ENCODE measurements at regions not wholly inside any gene's neighbourhood (a gene's known extent, or its start where the extent isn't known, plus 50 kb on each side); places are given as distances from the start of the nearest gene placed in this dataset.
"Not testable (repeated sequence)": the region's sequence is repeated elsewhere in the genome, so short reads cannot be mapped to it uniquely, and the experiment has no call there.

DNA sequence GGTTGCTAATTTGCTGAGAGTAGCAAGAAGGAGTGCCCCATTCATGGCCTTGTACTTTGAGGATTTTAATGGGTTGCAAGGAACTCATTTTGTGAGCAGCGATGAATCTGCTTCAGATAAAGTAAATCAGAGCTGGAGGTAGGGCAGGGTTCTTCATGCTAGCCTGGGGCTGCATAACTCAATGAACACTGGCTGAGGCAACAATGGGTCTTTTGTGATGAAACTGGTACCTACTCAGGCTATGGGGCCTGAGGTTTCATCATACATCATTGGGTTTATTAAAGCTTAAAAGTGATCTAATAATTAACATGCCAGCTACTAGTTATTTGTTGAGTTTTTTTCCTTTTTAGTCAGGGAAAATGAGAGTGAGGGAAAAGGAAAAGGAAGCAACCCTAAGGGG, 106.9 kb downstream of the FAM50B start:
- no peak for DNase-seq (ENCODE audit: low spot score)
- Mint-ChIP-seq H3K27me3 (ENCODE audit: low read depth) (peaks cover 13% of the 10 kb centered on the region), H3K4me3 (ENCODE audit: low read depth) (no peak overlapping the region), H3K4me1 (ENCODE audit: low read depth) (no peaks in the 10 kb centered on the region), H3K27ac (no peak overlapping the region), H3K9me3 (peaks cover 8% of the 10 kb centered on the region), H3K36me3 (ENCODE audit: low read depth) (no peaks in the 10 kb centered on the region)
- intact Hi-C loops (cut with micrococcal nuclease) = no loop called here

- intact Hi-C loops (cut with micrococcal nuclease) = no loop called here
- Mint-ChIP-seq H3K27ac (no peak overlapping the region), H3K4me1 (ENCODE audit: low read depth) (no peaks in the 10 kb centered on the region), H3K27me3 (ENCODE audit: low read depth) (peaks cover 10% of the 10 kb centered on the region), H3K4me3 (ENCODE audit: low read depth) (no peak overlapping the region), H3K36me3 (ENCODE audit: low read depth) (no peaks in the 10 kb centered on the region), H3K9me3 (peaks cover 8% of the 10 kb centered on the region)
- no peak for DNase-seq (ENCODE audit: low spot score)
Measured at GRCh38 chr6:3957321-3957720, 108.1 kb downstream of the FAM50B start.

DNA sequence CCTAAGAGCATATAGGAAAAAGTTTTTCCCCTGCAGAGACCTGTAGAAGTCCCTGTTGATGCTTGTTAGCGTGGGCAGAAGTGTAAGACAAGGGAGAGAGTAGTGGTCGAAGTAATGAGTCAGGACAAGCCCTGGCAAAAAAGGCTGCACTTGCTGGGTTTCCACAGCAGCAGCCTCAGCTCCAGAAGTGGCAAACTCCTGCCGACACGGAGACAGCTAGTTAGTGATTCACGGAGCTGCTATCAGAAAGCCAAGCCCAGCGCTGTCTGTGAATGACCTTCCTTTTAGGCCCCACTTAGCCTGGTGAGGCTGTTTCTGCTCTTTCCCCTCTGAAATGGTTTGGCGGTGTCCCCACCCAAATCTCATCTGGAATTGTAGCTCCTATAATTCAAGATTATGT, 109.1 kb downstream of the FAM50B start:
- H3K27ac Mint-ChIP-seq = no peak overlapping the region
- intact Hi-C loops (cut with micrococcal nuclease) = no loop called here
- no peak for DNase-seq (ENCODE audit: low spot score)
- H3K36me3 Mint-ChIP-seq (ENCODE audit: low read depth) = no peaks in the 10 kb centered on the region
- no peak overlapping the region for H3K4me3 Mint-ChIP-seq (ENCODE audit: low read depth)
- peaks cover 13% of the 10 kb centered on the region for H3K27me3 Mint-ChIP-seq (ENCODE audit: low read depth)
- no peaks in the 10 kb centered on the region for H3K4me1 Mint-ChIP-seq (ENCODE audit: low read depth)
- H3K9me3 Mint-ChIP-seq = peaks cover 8% of the 10 kb centered on the region

DNA sequence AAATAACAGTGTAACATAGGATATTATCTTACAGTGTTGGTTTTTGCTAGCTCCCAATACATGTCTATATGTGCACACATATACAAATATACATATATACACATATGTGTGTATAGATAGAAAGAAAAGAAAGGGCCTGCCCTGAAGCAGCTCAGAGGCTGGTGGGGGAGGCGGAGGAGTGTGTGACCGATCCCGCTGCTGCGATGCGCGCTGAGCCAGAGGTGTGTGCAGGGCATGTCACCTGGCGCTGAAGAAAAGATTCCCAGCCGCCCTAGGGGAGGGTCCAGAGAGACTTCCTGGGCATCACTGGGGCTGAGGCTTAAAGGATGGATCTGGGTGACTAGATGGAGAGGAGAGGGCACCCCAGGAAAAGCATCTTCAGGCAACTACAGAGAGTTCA, 110.2 kb downstream of the FAM50B start:
- Mint-ChIP-seq H3K9me3 (peaks cover 8% of the 10 kb centered on the region), H3K4me1 (ENCODE audit: low read depth) (no peaks in the 10 kb centered on the region), H3K27ac (no peak overlapping the region), H3K36me3 (ENCODE audit: low read depth) (no peaks in the 10 kb centered on the region), H3K27me3 (ENCODE audit: low read depth) (peaks cover 17% of the 10 kb centered on the region), H3K4me3 (ENCODE audit: low read depth) (no peak overlapping the region)
- intact Hi-C loops (cut with micrococcal nuclease) = no loop called here
- DNase-seq (ENCODE audit: low spot score) = no peak

DNA sequence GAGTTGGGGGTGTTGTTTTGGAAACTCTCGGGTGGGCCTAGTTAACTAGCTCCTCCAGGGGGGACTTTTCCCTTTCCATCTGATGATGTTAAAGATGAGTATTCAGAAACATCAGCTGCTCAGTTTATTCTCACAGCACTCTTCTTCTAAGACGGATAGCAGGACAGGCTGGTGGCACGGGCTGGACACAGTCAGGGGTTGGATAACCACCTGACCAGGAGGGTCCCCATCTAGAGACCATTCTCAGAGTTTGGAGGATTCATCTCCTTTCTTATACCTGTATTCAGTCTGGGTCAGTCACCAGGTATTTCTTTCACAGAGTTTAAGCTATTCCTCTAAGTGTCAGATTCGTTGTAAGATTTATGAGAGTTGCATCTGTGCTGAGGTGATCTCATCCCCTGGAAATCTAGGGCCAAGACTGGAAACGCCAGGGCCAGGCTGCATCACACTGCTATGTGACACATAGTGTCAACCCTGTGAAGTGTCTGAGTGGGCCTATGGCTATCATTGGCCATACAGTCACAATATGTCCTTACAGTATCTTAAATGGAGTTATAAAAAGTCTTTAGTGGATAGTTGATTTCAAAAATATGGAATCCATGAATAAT, 111.7 kb downstream of the FAM50B start:
- no peak overlapping the region for H3K27ac Mint-ChIP-seq
- intact Hi-C loops (cut with micrococcal nuclease) = no loop called here
- H3K4me3 Mint-ChIP-seq (ENCODE audit: low read depth) = no peak overlapping the region
- no peaks in the 10 kb centered on the region for H3K36me3 Mint-ChIP-seq (ENCODE audit: low read depth)
- peaks cover 15% of the 10 kb centered on the region for H3K27me3 Mint-ChIP-seq (ENCODE audit: low read depth)
- DNase-seq (ENCODE audit: low spot score) = no peak
- no peaks in the 10 kb centered on the region for H3K4me1 Mint-ChIP-seq (ENCODE audit: low read depth)
- peaks cover 8% of the 10 kb centered on the region for H3K9me3 Mint-ChIP-seq

- Mint-ChIP-seq H3K4me3 (ENCODE audit: low read depth) (no peak overlapping the region), H3K27me3 (ENCODE audit: low read depth) (peaks cover 15% of the 10 kb centered on the region), H3K27ac (no peak overlapping the region), H3K4me1 (ENCODE audit: low read depth) (no peaks in the 10 kb centered on the region), H3K36me3 (ENCODE audit: low read depth) (no peaks in the 10 kb centered on the region), H3K9me3 (peaks cover 8% of the 10 kb centered on the region)
- DNase-seq (ENCODE audit: low spot score) = no peak
- intact Hi-C loops (cut with micrococcal nuclease) = no loop called here
Measured at GRCh38 chr6:3961581-3962215, 112.5 kb downstream of the FAM50B start.

- Mint-ChIP-seq H3K27me3 (ENCODE audit: low read depth) (peaks cover 15% of the 10 kb centered on the region), H3K4me3 (ENCODE audit: low read depth) (no peak overlapping the region), H3K27ac (no peak overlapping the region), H3K4me1 (ENCODE audit: low read depth) (no peaks in the 10 kb centered on the region), H3K9me3 (peaks cover 6% of the 10 kb centered on the region), H3K36me3 (ENCODE audit: low read depth) (no peaks in the 10 kb centered on the region)
- intact Hi-C loops (cut with micrococcal nuclease) = no loop called here
- no peak for DNase-seq (ENCODE audit: low spot score)
Measured at GRCh38 chr6:3962291-3963280, 113.4 kb downstream of the FAM50B start.

GRCh38 chr6:3963426-3963825, 114.3 kb downstream of the FAM50B start:
- Mint-ChIP-seq H3K4me3 (ENCODE audit: low read depth) (no peak overlapping the region), H3K27ac (no peak overlapping the region), H3K36me3 (ENCODE audit: low read depth) (no peaks in the 10 kb centered on the region), H3K9me3 (no peaks in the 10 kb centered on the region), H3K27me3 (ENCODE audit: low read depth) (peaks cover 16% of the 10 kb centered on the region), H3K4me1 (ENCODE audit: low read depth) (no peaks in the 10 kb centered on the region)
- intact Hi-C loops (cut with micrococcal nuclease) = no loop called here
- no peak for DNase-seq (ENCODE audit: low spot score)

GRCh38 chr6:3965071-3965718, 113.7 kb downstream of the FAM217A start:
- DNase-seq (ENCODE audit: low spot score) = no peak
- H3K4me1 Mint-ChIP-seq (ENCODE audit: low read depth) = no peaks in the 10 kb centered on the region
- H3K27me3 Mint-ChIP-seq (ENCODE audit: low read depth) = peaks cover 17% of the 10 kb centered on the region
- intact Hi-C loops (cut with micrococcal nuclease) = no loop called here
- H3K9me3 Mint-ChIP-seq = no peaks in the 10 kb centered on the region
- no peak overlapping the region for H3K4me3 Mint-ChIP-seq (ENCODE audit: low read depth)
- no peak overlapping the region for H3K27ac Mint-ChIP-seq
- no peaks in the 10 kb centered on the region for H3K36me3 Mint-ChIP-seq (ENCODE audit: low read depth)

GRCh38 chr6:3966426-3966825, 112.5 kb downstream of the FAM217A start:
- no peaks in the 10 kb centered on the region for H3K36me3 Mint-ChIP-seq (ENCODE audit: low read depth)
- no peak overlapping the region for H3K4me3 Mint-ChIP-seq (ENCODE audit: low read depth)
- H3K27ac Mint-ChIP-seq = no peak overlapping the region
- H3K27me3 Mint-ChIP-seq (ENCODE audit: low read depth) = peaks cover 18% of the 10 kb centered on the region
- DNase-seq (ENCODE audit: low spot score) = no peak
- H3K4me1 Mint-ChIP-seq (ENCODE audit: low read depth) = no peaks in the 10 kb centered on the region
- intact Hi-C loops (cut with micrococcal nuclease) = no loop called here
- no peaks in the 10 kb centered on the region for H3K9me3 Mint-ChIP-seq

GRCh38 chr6:3970097-3970496, 108.8 kb downstream of the FAM217A start:
- Mint-ChIP-seq H3K27ac (no peak overlapping the region), H3K4me1 (ENCODE audit: low read depth) (no peaks in the 10 kb centered on the region), H3K27me3 (ENCODE audit: low read depth) (peaks cover 14% of the 10 kb centered on the region), H3K4me3 (ENCODE audit: low read depth) (no peak overlapping the region), H3K36me3 (ENCODE audit: low read depth) (no peaks in the 10 kb centered on the region), H3K9me3 (no peaks in the 10 kb centered on the region)
- intact Hi-C loops (cut with micrococcal nuclease) = no loop called here
- DNase-seq (ENCODE audit: low spot score) = no peak

DNA sequence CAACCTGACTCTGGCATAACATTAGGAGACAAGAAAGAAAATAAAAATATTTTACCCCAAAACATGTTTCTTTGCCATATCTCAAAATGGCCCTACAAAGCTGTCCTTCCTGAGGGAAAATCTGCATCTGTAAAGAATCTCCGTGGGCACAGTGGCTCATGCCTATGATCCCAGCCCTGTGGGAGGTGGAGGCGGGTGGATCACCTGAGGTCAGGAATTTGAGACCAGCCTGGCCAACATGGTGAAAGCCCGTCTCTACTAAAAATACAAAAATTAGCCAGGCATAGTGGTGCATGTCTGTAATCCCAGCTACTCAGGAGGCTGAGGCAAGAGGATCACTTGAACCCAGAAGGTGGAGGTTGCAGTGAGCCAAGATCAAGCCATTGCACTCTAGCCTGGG, 105.8 kb downstream of the FAM217A start:
- H3K4me1 Mint-ChIP-seq (ENCODE audit: low read depth); H3K9me3 Mint-ChIP-seq; intact Hi-C loops (cut with micrococcal nuclease); H3K4me3 Mint-ChIP-seq (ENCODE audit: low read depth); H3K36me3 Mint-ChIP-seq (ENCODE audit: low read depth); H3K27ac Mint-ChIP-seq; DNase-seq (ENCODE audit: low spot score): not testable (repeated sequence)
- peaks cover 19% of the 10 kb centered on the region for H3K27me3 Mint-ChIP-seq (ENCODE audit: low read depth)
